ENCODE measurements at regions not wholly inside any gene's neighbourhood (a gene's known extent, or its start where the extent isn't known, plus 50 kb on each side); places are given as distances from the start of the nearest gene placed in this dataset.

- Histone ChIP-seq H3K4me1 (no peaks in the 10 kb centered on the region), H3K36me3 (replicated peaks) (no peaks in the 10 kb centered on the region), H3K9me3 (no peaks in the 10 kb centered on the region), H3K27me3 (ENCODE audit: low read depth) (no peaks in the 10 kb centered on the region), H3K4me3 (no peak overlapping the region)
- DNase-seq (ENCODE audit: low spot score in 2 of 2) = no peak
- in situ Hi-C loops (cut with MboI; ENCODE audit: low sequenced_read_pairs) = no loop called here
Observed at GRCh38 chr10:3892440-3893425, 107.7 kb upstream of the KLF6 start.

DNA sequence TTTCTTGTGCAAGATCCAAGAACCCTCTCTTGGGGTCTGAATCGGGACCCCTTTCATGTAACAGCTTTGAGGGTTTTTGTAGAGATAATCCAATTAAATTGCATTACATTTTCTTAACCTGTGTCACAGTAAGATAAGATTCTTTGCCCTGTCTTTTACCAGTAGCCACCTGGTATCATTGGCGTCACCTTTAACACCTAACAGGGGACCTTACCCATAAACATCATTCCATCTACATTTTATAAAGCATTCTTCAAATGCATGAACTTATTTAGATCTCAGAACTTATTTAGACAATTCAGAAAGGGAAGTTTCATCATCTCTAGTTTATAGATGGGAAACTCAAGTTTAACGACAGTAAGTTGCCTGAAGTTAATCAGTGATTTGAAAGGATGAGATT, 106.4 kb upstream of the KLF6 start:
- H3K36me3 ChIP-seq (replicated peaks) = no peaks in the 10 kb centered on the region
- DNase-seq (ENCODE audit: low spot score in 2 of 2) = no peak
- no peaks in the 10 kb centered on the region for H3K9me3 ChIP-seq
- no peak overlapping the region for H3K4me3 ChIP-seq
- H3K4me1 ChIP-seq = no peaks in the 10 kb centered on the region
- in situ Hi-C loops (cut with MboI; ENCODE audit: low sequenced_read_pairs) = no loop called here
- no peaks in the 10 kb centered on the region for H3K27me3 ChIP-seq (ENCODE audit: low read depth)

- H3K4me1 ChIP-seq = no peaks in the 10 kb centered on the region
- no peaks in the 10 kb centered on the region for H3K9me3 ChIP-seq
- DNase-seq (ENCODE audit: low spot score in 2 of 2) = no peak
- H3K36me3 ChIP-seq (replicated peaks) = no peaks in the 10 kb centered on the region
- H3K27me3 ChIP-seq (ENCODE audit: low read depth) = no peaks in the 10 kb centered on the region
- in situ Hi-C loops (cut with MboI; ENCODE audit: low sequenced_read_pairs) = no loop called here
- H3K4me3 ChIP-seq = no peak overlapping the region
Observed at GRCh38 chr10:3890602-3891352, 105.8 kb upstream of the KLF6 start.

DNA sequence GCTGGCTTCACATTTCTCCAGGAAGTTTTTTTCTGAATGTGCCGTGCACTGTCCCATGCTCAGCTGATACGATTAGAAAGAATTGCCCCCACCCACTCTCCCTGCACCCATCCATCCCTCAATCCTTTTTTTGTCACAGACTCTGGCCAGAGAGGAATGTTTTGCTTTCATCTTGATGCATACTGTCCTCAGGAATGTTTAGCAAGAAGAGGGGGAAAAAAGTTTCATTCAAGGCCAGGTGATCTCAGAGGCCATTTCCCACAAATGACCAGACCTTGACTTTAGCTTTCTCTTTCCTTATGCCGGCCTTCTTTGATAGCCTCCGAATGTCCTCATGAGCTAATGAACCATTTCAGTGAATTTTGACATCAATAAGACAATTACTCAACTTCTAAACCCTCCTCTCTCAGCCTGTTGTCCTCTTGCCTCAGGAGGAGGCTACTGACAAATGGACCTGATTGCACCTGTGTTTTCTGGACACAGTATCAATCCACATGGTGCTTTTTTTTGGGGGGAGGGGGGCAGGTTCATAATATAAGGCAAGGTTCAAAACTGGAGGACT, 105.0 kb upstream of the KLF6 start:
- Histone ChIP-seq H3K36me3 (replicated peaks) (no peaks in the 10 kb centered on the region), H3K4me1 (no peaks in the 10 kb centered on the region), H3K4me3 (no peak overlapping the region), H3K9me3 (no peaks in the 10 kb centered on the region), H3K27me3 (ENCODE audit: low read depth) (no peaks in the 10 kb centered on the region)
- DNase-seq (ENCODE audit: low spot score in 2 of 2) = no peak
- in situ Hi-C loops (cut with MboI; ENCODE audit: low sequenced_read_pairs) = no loop called here

GRCh38 chr10:3887885-3888476, 103.0 kb upstream of the KLF6 start:
- Histone ChIP-seq H3K4me3 (no peak overlapping the region), H3K36me3 (replicated peaks) (no peaks in the 10 kb centered on the region), H3K9me3 (no peaks in the 10 kb centered on the region), H3K4me1 (no peaks in the 10 kb centered on the region), H3K27me3 (ENCODE audit: low read depth) (no peaks in the 10 kb centered on the region)
- in situ Hi-C loops (cut with MboI; ENCODE audit: low sequenced_read_pairs) = no loop called here
- DNase-seq (ENCODE audit: low spot score in 2 of 2) = no peak

- in situ Hi-C loops (cut with MboI; ENCODE audit: low sequenced_read_pairs) = no loop called here
- no peaks in the 10 kb centered on the region for H3K27me3 ChIP-seq (ENCODE audit: low read depth)
- H3K36me3 ChIP-seq (replicated peaks) = no peaks in the 10 kb centered on the region
- no peaks in the 10 kb centered on the region for H3K9me3 ChIP-seq
- DNase-seq (ENCODE audit: low spot score in 2 of 2) = no peak
- H3K4me1 ChIP-seq = no peaks in the 10 kb centered on the region
- H3K4me3 ChIP-seq = no peak overlapping the region
Observed at GRCh38 chr10:3887404-3887803, 102.4 kb upstream of the KLF6 start.

GRCh38 chr10:3886641-3887251, 101.7 kb upstream of the KLF6 start:
- Histone ChIP-seq H3K36me3 (replicated peaks) (no peaks in the 10 kb centered on the region), H3K4me1 (no peaks in the 10 kb centered on the region), H3K27me3 (ENCODE audit: low read depth) (no peaks in the 10 kb centered on the region), H3K9me3 (no peaks in the 10 kb centered on the region), H3K4me3 (no peak overlapping the region)
- no peak for DNase-seq (ENCODE audit: low spot score in 2 of 2)
- in situ Hi-C loops (cut with MboI; ENCODE audit: low sequenced_read_pairs) = no loop called here

- Histone ChIP-seq H3K27me3 (ENCODE audit: low read depth) (no peaks in the 10 kb centered on the region), H3K36me3 (replicated peaks) (no peaks in the 10 kb centered on the region), H3K4me1 (no peaks in the 10 kb centered on the region), H3K9me3 (no peaks in the 10 kb centered on the region), H3K4me3 (no peak overlapping the region)
- in situ Hi-C loops (cut with MboI; ENCODE audit: low sequenced_read_pairs) = no loop called here
- no peak for DNase-seq (ENCODE audit: low spot score in 2 of 2)
Observed at GRCh38 chr10:3886191-3886590, 101.2 kb upstream of the KLF6 start.

DNA sequence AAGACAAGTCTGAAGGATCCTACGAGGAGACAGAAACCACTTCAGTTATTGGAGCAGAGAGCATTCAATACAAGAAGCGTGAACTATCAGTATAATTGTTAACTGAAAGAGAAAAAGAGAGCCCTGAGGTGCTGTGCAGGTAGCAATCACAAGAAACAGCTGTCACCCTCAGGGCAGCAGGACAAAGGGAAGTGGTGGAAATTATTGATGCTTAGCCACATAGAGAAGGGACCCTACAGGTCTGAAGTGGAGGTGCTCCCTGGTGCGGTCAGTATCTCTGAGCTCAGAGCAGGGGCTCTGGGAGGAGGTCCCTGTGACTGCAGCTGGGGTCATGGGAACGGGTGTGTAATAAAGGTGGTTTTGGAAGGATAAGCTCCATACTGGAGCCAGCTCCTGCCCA, 97.8 kb upstream of the KLF6 start:
- in situ Hi-C loops (cut with MboI; ENCODE audit: low sequenced_read_pairs) = no loop called here
- H3K9me3 ChIP-seq = no peaks in the 10 kb centered on the region
- no peak for DNase-seq (ENCODE audit: low spot score in 2 of 2)

GRCh38 chr10:3881622-3882021, 96.6 kb upstream of the KLF6 start:
- H3K27me3 ChIP-seq (ENCODE audit: low read depth) = no peaks in the 10 kb centered on the region
- no peaks in the 10 kb centered on the region for H3K4me1 ChIP-seq
- H3K36me3 ChIP-seq (replicated peaks) = no peaks in the 10 kb centered on the region
- H3K9me3 ChIP-seq = no peaks in the 10 kb centered on the region
- H3K4me3 ChIP-seq = no peak overlapping the region
- no peak for DNase-seq (ENCODE audit: low spot score in 2 of 2)
- in situ Hi-C loops (cut with MboI; ENCODE audit: low sequenced_read_pairs) = no loop called here

More for the DNA sequence above, 97.8 kb upstream of the KLF6 start:
- no peak overlapping the region for H3K4me3 ChIP-seq
- H3K36me3 ChIP-seq (replicated peaks) = no peaks in the 10 kb centered on the region
- no peaks in the 10 kb centered on the region for H3K4me1 ChIP-seq
- H3K27me3 ChIP-seq (ENCODE audit: low read depth) = no peaks in the 10 kb centered on the region

- Histone ChIP-seq H3K9me3 (no peaks in the 10 kb centered on the region), H3K4me3 (no peak overlapping the region), H3K4me1 (no peaks in the 10 kb centered on the region), H3K36me3 (replicated peaks) (no peaks in the 10 kb centered on the region), H3K27me3 (ENCODE audit: low read depth) (no peaks in the 10 kb centered on the region)
- in situ Hi-C loops (cut with MboI; ENCODE audit: low sequenced_read_pairs) = no loop called here
- no peak for DNase-seq (ENCODE audit: low spot score in 2 of 2)
Observed at GRCh38 chr10:3879073-3879472, 94.1 kb upstream of the KLF6 start.

DNA sequence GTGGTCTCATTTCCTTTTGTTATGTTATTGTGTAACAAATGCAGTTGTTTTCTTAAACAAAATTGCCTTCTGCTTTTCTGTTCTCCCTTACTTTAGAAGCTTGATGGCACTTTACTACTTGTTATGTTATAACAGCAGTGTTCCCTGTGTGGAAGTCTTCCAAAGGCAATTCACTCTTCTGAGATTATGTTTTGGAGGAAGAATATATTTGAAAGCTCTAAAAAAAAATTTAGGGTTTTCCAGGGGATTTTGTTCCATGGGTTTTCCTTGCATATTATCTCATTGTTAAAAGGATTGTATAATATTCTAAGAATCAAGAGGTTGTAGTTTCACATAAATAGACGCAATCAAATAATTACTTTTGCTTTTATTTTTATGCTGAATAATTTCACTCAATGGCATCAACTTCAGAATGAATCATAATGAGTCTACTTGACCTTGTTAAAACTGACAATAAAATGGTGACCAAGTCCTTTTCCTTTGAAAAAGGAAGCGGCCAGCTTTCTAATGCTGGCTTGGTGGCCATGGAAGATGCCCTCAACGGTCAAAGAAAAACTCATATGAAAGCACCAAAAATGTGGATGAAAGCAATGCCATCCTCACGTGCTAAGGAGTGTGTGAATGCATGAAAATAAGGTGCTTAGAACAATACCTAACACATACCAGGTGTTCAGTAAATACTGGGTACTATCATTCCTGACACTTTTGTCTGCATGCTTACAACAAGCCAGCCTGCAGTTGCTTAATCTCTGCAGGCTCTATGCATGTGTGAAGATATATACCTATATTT, 92.4 kb upstream of the KLF6 start:
- no peak overlapping the region for H3K4me3 ChIP-seq
- in situ Hi-C loops (cut with MboI; ENCODE audit: low sequenced_read_pairs) = no loop called here
- no peaks in the 10 kb centered on the region for H3K9me3 ChIP-seq
- H3K27me3 ChIP-seq (ENCODE audit: low read depth) = no peaks in the 10 kb centered on the region
- no peaks in the 10 kb centered on the region for H3K36me3 ChIP-seq (replicated peaks)
- DNase-seq (ENCODE audit: low spot score in 2 of 2) = no peak
- no peaks in the 10 kb centered on the region; the same call in 1 of the 2 replicates for H3K4me1 ChIP-seq

Measured in HAP-1 (cell line).